IPS-18a (cell line): ENCODE measurements at regions not wholly inside any gene's neighbourhood (a gene's known extent, or its start where the extent isn't known, plus 50 kb on each side); places are given as distances from the start of the nearest gene placed in this dataset.
A peak's percentile ranks its signal among the peaks of the same experiment; 100 is the strongest.

Source experiments
- H3K27ac ChIP-seq: one replicate; pipeline ENCODE4 v1.5.1; 2013; ENCODE audit warnings: low read length
- H3K27me3 ChIP-seq: one replicate; pipeline ENCODE4 v1.6.1; 2013; ENCODE audit warnings: mild to moderate bottlenecking, low read length; ENCODE audit not compliant: control insufficient read depth, insufficient read depth
- H3K36me3 ChIP-seq: one replicate; pipeline ENCODE4 v1.6.1; 2013; ENCODE audit warnings: low read depth, low read length; ENCODE audit not compliant: control insufficient read depth
- H3K4me1 ChIP-seq: one replicate; pipeline ENCODE4 v1.6.1; 2013; ENCODE audit warnings: low read depth, low read length; ENCODE audit not compliant: control insufficient read depth
- H3K4me3 ChIP-seq: one replicate; pipeline ENCODE4 v1.5.1; 2013; ENCODE audit warnings: low read length
- H3K9ac ChIP-seq: one replicate; pipeline ENCODE4 v1.6.1; 2013; ENCODE audit warnings: mild to moderate bottlenecking, low read length, moderate library complexity
- H3K9me3 ChIP-seq: one replicate; pipeline ENCODE4 v1.6.1; 2013; ENCODE audit warnings: low read depth, low read length; ENCODE audit not compliant: control insufficient read depth

- Histone ChIP-seq H3K4me3 (no peak overlapping the region), H3K9ac (no peak overlapping the region)
Observed at GRCh38 chr5:103357636-103358035, 99.1 kb downstream of the MACIR start.

GRCh38 chr5:103356350-103357091, 98.0 kb downstream of the MACIR start:
- no peaks in the 10 kb centered on the region for H3K4me1 ChIP-seq
- no peaks in the 10 kb centered on the region for H3K9me3 ChIP-seq
- no peaks in the 10 kb centered on the region for H3K36me3 ChIP-seq
- no peak overlapping the region for H3K27ac ChIP-seq
- H3K4me3 ChIP-seq = no peak overlapping the region
- no peaks in the 10 kb centered on the region for H3K27me3 ChIP-seq
- H3K9ac ChIP-seq = no peak overlapping the region

More at GRCh38 chr5:103357636-103358035, 99.1 kb downstream of the MACIR start:
- Histone ChIP-seq H3K27ac (no peak overlapping the region), H3K4me1 (no peaks in the 10 kb centered on the region), H3K9me3 (no peaks in the 10 kb centered on the region), H3K27me3 (no peaks in the 10 kb centered on the region), H3K36me3 (no peaks in the 10 kb centered on the region)

GRCh38 chr5:103355579-103355978, 97.0 kb downstream of the MACIR start:
- H3K4me1 ChIP-seq = no peaks in the 10 kb centered on the region
- no peak overlapping the region for H3K27ac ChIP-seq
- no peaks in the 10 kb centered on the region for H3K9me3 ChIP-seq

GRCh38 chr5:103354446-103354845, 95.9 kb downstream of the MACIR start:
- Histone ChIP-seq H3K36me3 (no peaks in the 10 kb centered on the region), H3K4me1 (no peaks in the 10 kb centered on the region), H3K9ac (no peak overlapping the region), H3K4me3 (no peak overlapping the region), H3K27ac (no peak overlapping the region), H3K27me3 (no peaks in the 10 kb centered on the region), H3K9me3 (no peaks in the 10 kb centered on the region)

More at GRCh38 chr5:103355579-103355978, 97.0 kb downstream of the MACIR start:
- Histone ChIP-seq H3K27me3 (no peaks in the 10 kb centered on the region), H3K36me3 (no peaks in the 10 kb centered on the region), H3K9ac (no peak overlapping the region), H3K4me3 (no peak overlapping the region)

GRCh38 chr5:103353581-103353980, 95.0 kb downstream of the MACIR start:
- Histone ChIP-seq H3K27me3 (no peaks in the 10 kb centered on the region), H3K4me3 (no peak overlapping the region), H3K27ac (no peak overlapping the region), H3K4me1 (no peaks in the 10 kb centered on the region), H3K9me3 (no peaks in the 10 kb centered on the region), H3K9ac (no peak overlapping the region), H3K36me3 (no peaks in the 10 kb centered on the region)

GRCh38 chr5:103347716-103348423, 89.3 kb downstream of the MACIR start:
- H3K9ac ChIP-seq = no peak overlapping the region
- H3K4me3 ChIP-seq = no peak overlapping the region
- no peaks in the 10 kb centered on the region for H3K27me3 ChIP-seq
- H3K36me3 ChIP-seq = no peaks in the 10 kb centered on the region
- H3K9me3 ChIP-seq = no peaks in the 10 kb centered on the region
- no peak overlapping the region for H3K27ac ChIP-seq
- peaks cover 13% of the 10 kb centered on the region for H3K4me1 ChIP-seq

- H3K9ac ChIP-seq = no peak overlapping the region
- H3K4me3 ChIP-seq = no peak overlapping the region
- no peaks in the 10 kb centered on the region for H3K36me3 ChIP-seq
Observed at GRCh38 chr5:103346162-103346748, 87.7 kb downstream of the MACIR start.

GRCh38 chr5:103345461-103345860, 86.9 kb downstream of the MACIR start:
- Histone ChIP-seq H3K27me3 (no peaks in the 10 kb centered on the region), H3K4me3 (no peak overlapping the region), H3K9ac (no peak overlapping the region), H3K4me1 (peaks cover 13% of the 10 kb centered on the region), H3K9me3 (peaks cover 7% of the 10 kb centered on the region), H3K36me3 (no peaks in the 10 kb centered on the region), H3K27ac (no peak overlapping the region)

More at GRCh38 chr5:103346162-103346748, 87.7 kb downstream of the MACIR start:
- Histone ChIP-seq H3K9me3 (peaks cover 7% of the 10 kb centered on the region), H3K4me1 (peaks cover 13% of the 10 kb centered on the region), H3K27me3 (no peaks in the 10 kb centered on the region), H3K27ac (peak overlapping the region; percentile 13)

- H3K27ac ChIP-seq = no peak overlapping the region
- H3K4me1 ChIP-seq = peaks cover 3% of the 10 kb centered on the region
- no peak overlapping the region for H3K4me3 ChIP-seq
- peaks cover 7% of the 10 kb centered on the region for H3K9me3 ChIP-seq
- H3K36me3 ChIP-seq = no peaks in the 10 kb centered on the region
- no peak overlapping the region for H3K9ac ChIP-seq
- H3K27me3 ChIP-seq = no peaks in the 10 kb centered on the region
Observed at GRCh38 chr5:103340717-103341388, 82.3 kb downstream of the MACIR start.

- Histone ChIP-seq H3K9ac (no peak overlapping the region), H3K27me3 (no peaks in the 10 kb centered on the region), H3K36me3 (no peaks in the 10 kb centered on the region), H3K27ac (no peak overlapping the region), H3K9me3 (peaks cover 7% of the 10 kb centered on the region), H3K4me1 (no peaks in the 10 kb centered on the region), H3K4me3 (no peak overlapping the region)
Observed at GRCh38 chr5:103340132-103340531, 81.6 kb downstream of the MACIR start.

- Histone ChIP-seq H3K4me1 (no peaks in the 10 kb centered on the region), H3K4me3 (no peak overlapping the region), H3K9ac (no peak overlapping the region), H3K9me3 (peaks cover 4% of the 10 kb centered on the region), H3K36me3 (no peaks in the 10 kb centered on the region), H3K27ac (no peak overlapping the region), H3K27me3 (no peaks in the 10 kb centered on the region)
Observed at GRCh38 chr5:103336941-103337340, 78.4 kb downstream of the MACIR start.
